ENCODE measurements at regions not wholly inside any gene's neighbourhood (a gene's known extent, or its start where the extent isn't known, plus 50 kb on each side); places are given as distances from the start of the nearest gene placed in this dataset.

DNA sequence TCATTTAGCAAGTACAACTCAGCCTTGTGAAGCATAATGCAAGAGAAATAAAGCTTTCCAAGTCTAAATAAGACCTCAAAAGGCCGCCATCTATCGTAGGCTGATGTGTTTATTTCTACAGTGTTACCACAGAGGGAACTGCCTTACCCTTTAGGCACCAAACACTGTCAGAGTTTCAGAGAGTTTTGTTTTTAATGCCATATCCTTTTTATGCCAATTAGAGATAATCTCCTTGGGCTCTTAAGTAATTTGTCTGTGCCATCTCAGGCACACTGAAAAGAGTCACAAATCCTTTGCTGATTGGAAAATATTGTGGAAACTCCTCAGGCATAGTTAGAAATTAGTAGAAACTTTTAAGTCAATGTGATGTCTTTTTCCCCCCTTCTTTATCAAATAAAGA, 797.1 kb downstream of the SLC4A3 start:
- TF ChIP-seq POLR2A (IDR thresholded peaks at IDR 0.05; ENCODE audit: low read depth, low read length) (no peak), POLR2AphosphoS5 (IDR thresholded peaks at IDR 0.05; ENCODE audit: low read depth, low read length) (no peak), TAF1 (IDR thresholded peaks at IDR 0.05; ENCODE audit: low read depth, low read length) (no peak), POU2F2 (IDR thresholded peaks at IDR 0.05; ENCODE audit: low read depth, low read length) (no peak), PAX5 (IDR thresholded peaks at IDR 0.05; ENCODE audit: insufficient read depth, low read length, severe bottlenecking) (no peak)
